HEK293 (cell line): ENCODE measurements at regions not wholly inside any gene's neighbourhood (a gene's known extent, or its start where the extent isn't known, plus 50 kb on each side); places are given as distances from the start of the nearest gene placed in this dataset.

Source experiments
- CTCF ChIA-PET: fragments of 350-600 bp; formaldehyde crosslinking; extraction: SDS; loops from one replicate; lab custom pipeline; 2021; ENCODE audit warnings: antibody characterized with exemption; lab: Yijun Ruan, JAX
- POLR2A ChIA-PET: fragments of 300-600 bp; formaldehyde crosslinking; extraction: SDS; loops from one replicate; lab custom pipeline; 2020; ENCODE audit warnings: antibody characterized with exemption, inconsistent platforms; lab: Yijun Ruan, JAX
- H3K27ac ChIP-seq: fragments of 200-500 bp; sonication (Bioruptor generic); 2 replicates; pipeline ENCODE4 v1.5.1; 2014; ENCODE audit warnings: low read depth, low read length, control low read depth, inconsistent platforms; ENCODE audit errors: extremely low read depth
- H3K36me3 ChIP-seq, 2 experiments: fragments of 200-500 bp in 1 of 2; sonication (Bioruptor generic) in 1 of 2; 1 replicate in 1 of 2; 2 replicates in 1 of 2; pipeline ENCODE4 v1.5.1; 2014 to 2017; ENCODE audit warnings: inconsistent platforms in 2 of 2, low read length in 2 of 2; ENCODE audit not compliant: control insufficient read depth in 2 of 2, insufficient read depth in 1 of 2
- H3K4me1 ChIP-seq: fragments of 200-500 bp; sonication (Bioruptor generic); 2 replicates; pipeline ENCODE4 v1.5.1; 2014; ENCODE audit warnings: mild to moderate bottlenecking, low read length, inconsistent platforms; ENCODE audit not compliant: control insufficient read depth, insufficient read depth
- H3K4me3 ChIP-seq: 2 replicates; pipeline ENCODE4 v1.5.1; 2011; ENCODE audit warnings: low read depth, mild to moderate bottlenecking, control low read depth, low read length, moderate library complexity
- H3K9me3 ChIP-seq: fragments of 200-500 bp; sonication (Bioruptor generic); 2 replicates; pipeline ENCODE4 v1.5.1; 2014; ENCODE audit warnings: low read depth, low read length, inconsistent platforms; ENCODE audit not compliant: control insufficient read depth, insufficient read depth
- SP7 ChIP-seq: fragments of 450-650 bp; formaldehyde crosslinking; IDR thresholded peaks from 2 replicates; pipeline ENCODE4 v1.5.1; 2016; ENCODE audit warnings: missing biosample characterization, missing genetic modification characterization
- ZNF140 ChIP-seq: fragments of 450-650 bp; formaldehyde crosslinking; IDR thresholded peaks from 2 replicates; pipeline ENCODE4 v1.5.1; 2016; ENCODE audit warnings: missing biosample characterization, missing genetic modification characterization
- ZNF510 ChIP-seq: fragments of 450-650 bp; formaldehyde crosslinking; IDR thresholded peaks from 2 replicates; pipeline ENCODE4 v1.5.1; 2018; ENCODE audit warnings: mild to moderate bottlenecking, missing genetic modification characterization, missing biosample characterization; ENCODE audit not compliant: insufficient replicate concordance
- ZNF626 ChIP-seq: fragments of 450-650 bp; sonication (Bioruptor Pico); formaldehyde crosslinking; IDR thresholded peaks from 2 replicates; pipeline ENCODE4 v1.5.1; 2018; ENCODE audit warnings: missing biosample characterization, missing genetic modification characterization, inconsistent platforms
- ZNF629 ChIP-seq: fragments of 450-650 bp; formaldehyde crosslinking; IDR thresholded peaks from 2 replicates; pipeline ENCODE4 v1.5.1; 2017; ENCODE audit warnings: missing biosample characterization, missing genetic modification characterization
- ZNF658 ChIP-seq: fragments of 450-650 bp; formaldehyde crosslinking; IDR thresholded peaks from 2 replicates; pipeline ENCODE4; 2016; ENCODE audit warnings: missing biosample characterization, missing genetic modification characterization
- ZXDB ChIP-seq: fragments of 450-650 bp; formaldehyde crosslinking; IDR thresholded peaks from 2 replicates; pipeline ENCODE4 v1.5.1; 2016; ENCODE audit warnings: missing biosample characterization, missing genetic modification characterization
- TF ChIP-seq, protein P1 (sequence below): fragments of 450-650 bp; formaldehyde crosslinking; IDR thresholded peaks from 2 replicates; pipeline ENCODE4 v1.5.1; 2016; ENCODE audit warnings: missing biosample characterization, missing genetic modification characterization, low read depth
- TF ChIP-seq, protein P2 (sequence below): fragments of 450-650 bp; formaldehyde crosslinking; IDR thresholded peaks from 2 replicates; pipeline ENCODE4 v1.5.1; 2016; ENCODE audit warnings: missing biosample characterization, missing genetic modification characterization
- TF ChIP-seq, protein P3 (sequence below): fragments of 450-650 bp; formaldehyde crosslinking; IDR thresholded peaks from 2 replicates; pipeline ENCODE4 v1.5.1; 2016; ENCODE audit warnings: missing biosample characterization, missing genetic modification characterization
- TF ChIP-seq, protein P4 (sequence below): fragments of 450-650 bp; formaldehyde crosslinking; IDR thresholded peaks from 2 replicates; pipeline ENCODE4 v1.5.0; 2017; ENCODE audit warnings: missing biosample characterization, missing genetic modification characterization, borderline replicate concordance

DNA sequence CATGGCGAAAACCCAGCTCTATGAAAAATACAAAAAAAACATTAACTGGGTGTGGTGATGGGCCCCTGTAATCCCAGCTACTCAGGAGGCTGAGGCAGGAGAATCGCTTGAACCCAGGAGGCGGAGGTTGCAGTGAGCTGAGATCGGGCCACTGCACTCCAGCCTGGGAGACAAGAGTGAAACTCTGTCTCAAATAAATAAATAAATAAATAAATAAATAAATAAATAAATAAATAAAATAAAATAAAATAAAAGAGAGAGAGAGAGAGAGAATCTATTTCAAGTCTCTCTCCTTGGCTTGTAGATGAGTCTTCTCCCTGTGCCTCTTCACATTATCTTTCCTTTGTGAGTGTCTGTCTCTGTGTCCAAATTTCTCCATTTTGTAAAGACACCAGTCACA, 442.6 kb upstream of the PROX1 start (continued):
- 0 out of 2 replicates have a peak, but pooled peaks have one; percentile 34 for TF ChIP-seq ZXDB (tag by site-specific recombination)
- peak; percentile 63 for TF ChIP-seq ZNF510 (tag by site-specific recombination)
- TF ChIP-seq ZNF629, result 0 out of 2 replicates have a peak, but pooled peaks have one; percentile 32

DNA sequence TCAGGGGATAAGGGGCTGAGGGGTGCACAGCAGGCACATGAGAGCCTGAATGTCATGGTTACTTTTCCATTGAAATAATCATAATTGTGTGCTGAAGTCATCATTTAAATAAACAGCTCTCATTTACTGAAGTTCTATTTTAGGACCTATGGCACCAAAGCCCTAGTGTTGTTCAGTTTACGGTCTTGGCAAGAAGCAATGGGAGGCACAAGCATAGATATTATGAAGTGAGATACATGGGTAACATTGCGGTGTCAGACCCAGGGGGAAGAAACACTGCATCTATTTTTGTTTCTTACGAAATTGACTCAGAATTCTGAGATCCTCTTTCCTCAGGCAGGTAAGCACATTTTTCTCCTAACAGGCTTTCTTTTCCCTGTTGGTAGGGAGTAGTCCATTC, 437.8 kb upstream of the PROX1 start:
- POLR2A ChIA-PET, result no interaction called here
- CTCF ChIA-PET, result interaction anchor here (0.7 to 1.2 kb wide), 3 partner anchors 13 to 600 kb away, joined by 3 to 7 read pairs (median 5); no protein-coding TSS in a partner anchor

DNA sequence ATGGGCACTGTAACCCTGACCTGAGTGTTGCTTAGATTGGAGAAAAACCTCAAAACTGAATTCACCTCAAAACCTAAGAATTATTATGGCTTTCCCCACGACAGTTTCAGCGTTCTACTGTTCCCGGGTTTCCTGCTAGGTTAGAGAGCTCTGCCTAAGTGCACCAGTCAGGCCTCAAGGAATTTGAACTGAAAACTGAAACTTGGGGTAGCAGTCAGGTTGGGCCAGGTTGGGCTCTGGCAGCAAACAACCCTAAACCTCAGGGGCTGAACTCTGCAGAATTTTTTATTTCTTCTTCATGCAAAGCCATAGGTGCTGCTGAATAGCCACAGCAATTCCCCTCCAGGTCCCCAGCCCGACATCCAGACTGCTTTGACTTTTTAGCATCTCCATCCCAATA, 437.0 kb upstream of the PROX1 start:
- CTCF ChIA-PET, result interaction anchor here (1.0 kb wide), 1 partner anchor 14 kb away, joined by 3 read pairs; no protein-coding TSS in a partner anchor
- H3K27ac ChIP-seq, result no peak overlapping the region
- H3K4me1 ChIP-seq, result no peaks in the 10 kb centered on the region
- no peak overlapping the region for H3K4me3 ChIP-seq
- H3K36me3 ChIP-seq, result no peaks in the 10 kb centered on the region
- H3K9me3 ChIP-seq, result no peaks in the 10 kb centered on the region
- POLR2A ChIA-PET, result no interaction called here
- TF ChIP-seq SP7 (tag by site-specific recombination) (no peak), ZNF140 (tag by site-specific recombination) (no peak)
- TF ChIP-seq, protein P1, sequence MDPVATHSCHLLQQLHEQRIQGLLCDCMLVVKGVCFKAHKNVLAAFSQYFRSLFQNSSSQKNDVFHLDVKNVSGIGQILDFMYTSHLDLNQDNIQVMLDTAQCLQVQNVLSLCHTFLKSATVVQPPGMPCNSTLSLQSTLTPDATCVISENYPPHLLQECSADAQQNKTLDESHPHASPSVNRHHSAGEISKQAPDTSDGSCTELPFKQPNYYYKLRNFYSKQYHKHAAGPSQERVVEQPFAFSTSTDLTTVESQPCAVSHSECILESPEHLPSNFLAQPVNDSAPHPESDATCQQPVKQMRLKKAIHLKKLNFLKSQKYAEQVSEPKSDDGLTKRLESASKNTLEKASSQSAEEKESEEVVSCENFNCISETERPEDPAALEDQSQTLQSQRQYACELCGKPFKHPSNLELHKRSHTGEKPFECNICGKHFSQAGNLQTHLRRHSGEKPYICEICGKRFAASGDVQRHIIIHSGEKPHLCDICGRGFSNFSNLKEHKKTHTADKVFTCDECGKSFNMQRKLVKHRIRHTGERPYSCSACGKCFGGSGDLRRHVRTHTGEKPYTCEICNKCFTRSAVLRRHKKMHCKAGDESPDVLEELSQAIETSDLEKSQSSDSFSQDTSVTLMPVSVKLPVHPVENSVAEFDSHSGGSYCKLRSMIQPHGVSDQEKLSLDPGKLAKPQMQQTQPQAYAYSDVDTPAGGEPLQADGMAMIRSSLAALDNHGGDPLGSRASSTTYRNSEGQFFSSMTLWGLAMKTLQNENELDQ, result no peak
- TF ChIP-seq, protein P2, sequence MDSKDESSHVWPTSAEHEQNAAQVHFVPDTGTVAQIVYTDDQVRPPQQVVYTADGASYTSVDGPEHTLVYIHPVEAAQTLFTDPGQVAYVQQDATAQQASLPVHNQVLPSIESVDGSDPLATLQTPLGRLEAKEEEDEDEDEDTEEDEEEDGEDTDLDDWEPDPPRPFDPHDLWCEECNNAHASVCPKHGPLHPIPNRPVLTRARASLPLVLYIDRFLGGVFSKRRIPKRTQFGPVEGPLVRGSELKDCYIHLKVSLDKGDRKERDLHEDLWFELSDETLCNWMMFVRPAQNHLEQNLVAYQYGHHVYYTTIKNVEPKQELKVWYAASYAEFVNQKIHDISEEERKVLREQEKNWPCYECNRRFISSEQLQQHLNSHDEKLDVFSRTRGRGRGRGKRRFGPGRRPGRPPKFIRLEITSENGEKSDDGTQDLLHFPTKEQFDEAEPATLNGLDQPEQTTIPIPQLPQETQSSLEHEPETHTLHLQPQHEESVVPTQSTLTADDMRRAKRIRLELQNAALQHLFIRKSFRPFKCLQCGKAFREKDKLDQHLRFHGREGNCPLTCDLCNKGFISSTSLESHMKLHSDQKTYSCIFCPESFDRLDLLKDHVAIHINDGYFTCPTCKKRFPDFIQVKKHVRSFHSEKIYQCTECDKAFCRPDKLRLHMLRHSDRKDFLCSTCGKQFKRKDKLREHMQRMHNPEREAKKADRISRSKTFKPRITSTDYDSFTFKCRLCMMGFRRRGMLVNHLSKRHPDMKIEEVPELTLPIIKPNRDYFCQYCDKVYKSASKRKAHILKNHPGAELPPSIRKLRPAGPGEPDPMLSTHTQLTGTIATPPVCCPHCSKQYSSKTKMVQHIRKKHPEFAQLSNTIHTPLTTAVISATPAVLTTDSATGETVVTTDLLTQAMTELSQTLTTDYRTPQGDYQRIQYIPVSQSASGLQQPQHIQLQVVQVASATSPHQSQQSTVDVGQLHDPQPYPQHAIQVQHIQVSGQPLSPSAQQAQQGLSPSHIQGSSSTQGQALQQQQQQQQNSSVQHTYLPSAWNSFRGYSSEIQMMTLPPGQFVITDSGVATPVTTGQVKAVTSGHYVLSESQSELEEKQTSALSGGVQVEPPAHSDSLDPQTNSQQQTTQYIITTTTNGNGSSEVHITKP (tag by site-specific recombination), result no peak

More for the DNA sequence above, 437.8 kb upstream of the PROX1 start:
- Histone ChIP-seq H3K4me1 (no peaks in the 10 kb centered on the region), H3K4me3 (no peak overlapping the region), H3K36me3 (no peaks in the 10 kb centered on the region), H3K9me3 (no peaks in the 10 kb centered on the region), H3K27ac (no peak overlapping the region)
- TF ChIP-seq, protein P3, sequence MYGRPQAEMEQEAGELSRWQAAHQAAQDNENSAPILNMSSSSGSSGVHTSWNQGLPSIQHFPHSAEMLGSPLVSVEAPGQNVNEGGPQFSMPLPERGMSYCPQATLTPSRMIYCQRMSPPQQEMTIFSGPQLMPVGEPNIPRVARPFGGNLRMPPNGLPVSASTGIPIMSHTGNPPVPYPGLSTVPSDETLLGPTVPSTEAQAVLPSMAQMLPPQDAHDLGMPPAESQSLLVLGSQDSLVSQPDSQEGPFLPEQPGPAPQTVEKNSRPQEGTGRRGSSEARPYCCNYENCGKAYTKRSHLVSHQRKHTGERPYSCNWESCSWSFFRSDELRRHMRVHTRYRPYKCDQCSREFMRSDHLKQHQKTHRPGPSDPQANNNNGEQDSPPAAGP (tag by site-specific recombination), result no peak
- TF ChIP-seq ZNF658 (tag by site-specific recombination), result no peak
- TF ChIP-seq, protein P4, sequence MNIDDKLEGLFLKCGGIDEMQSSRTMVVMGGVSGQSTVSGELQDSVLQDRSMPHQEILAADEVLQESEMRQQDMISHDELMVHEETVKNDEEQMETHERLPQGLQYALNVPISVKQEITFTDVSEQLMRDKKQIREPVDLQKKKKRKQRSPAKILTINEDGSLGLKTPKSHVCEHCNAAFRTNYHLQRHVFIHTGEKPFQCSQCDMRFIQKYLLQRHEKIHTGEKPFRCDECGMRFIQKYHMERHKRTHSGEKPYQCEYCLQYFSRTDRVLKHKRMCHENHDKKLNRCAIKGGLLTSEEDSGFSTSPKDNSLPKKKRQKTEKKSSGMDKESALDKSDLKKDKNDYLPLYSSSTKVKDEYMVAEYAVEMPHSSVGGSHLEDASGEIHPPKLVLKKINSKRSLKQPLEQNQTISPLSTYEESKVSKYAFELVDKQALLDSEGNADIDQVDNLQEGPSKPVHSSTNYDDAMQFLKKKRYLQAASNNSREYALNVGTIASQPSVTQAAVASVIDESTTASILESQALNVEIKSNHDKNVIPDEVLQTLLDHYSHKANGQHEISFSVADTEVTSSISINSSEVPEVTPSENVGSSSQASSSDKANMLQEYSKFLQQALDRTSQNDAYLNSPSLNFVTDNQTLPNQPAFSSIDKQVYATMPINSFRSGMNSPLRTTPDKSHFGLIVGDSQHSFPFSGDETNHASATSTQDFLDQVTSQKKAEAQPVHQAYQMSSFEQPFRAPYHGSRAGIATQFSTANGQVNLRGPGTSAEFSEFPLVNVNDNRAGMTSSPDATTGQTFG, result no peak
- no peak for TF ChIP-seq ZNF626 (tag by site-specific recombination)
